ENCODE measurements at regions not wholly inside any gene's neighbourhood (a gene's known extent, or its start where the extent isn't known, plus 50 kb on each side); places are given as distances from the start of the nearest gene placed in this dataset.

DNA sequence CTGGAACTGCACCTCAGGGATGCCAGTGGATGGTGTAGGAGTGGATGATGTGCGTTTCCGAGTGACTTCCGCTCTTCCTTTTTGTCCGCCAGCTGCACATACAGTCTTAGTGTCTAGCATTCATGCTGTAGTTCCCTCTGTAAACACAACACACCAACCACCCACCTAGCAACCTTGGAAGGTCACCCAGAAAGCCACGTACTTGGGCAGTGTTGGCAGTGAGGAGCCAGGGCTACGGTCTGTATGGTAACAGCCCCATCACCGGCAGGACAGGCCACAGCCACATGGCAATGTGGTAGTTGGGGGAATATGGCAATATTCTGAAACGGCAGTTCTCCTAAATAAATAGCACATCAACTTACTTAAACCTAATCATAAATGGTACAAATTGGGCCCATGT is 613.5 kb upstream of the MGMT start:
- no TSS peak for BruUV-seq (replicated peaks)
- Histone ChIP-seq H3K79me2 (ENCODE audit: low read length) (no peaks in the 10 kb centered on the region), H3K36me3 (ENCODE audit: low read depth, low read length) (no peaks in the 10 kb centered on the region)

DNA sequence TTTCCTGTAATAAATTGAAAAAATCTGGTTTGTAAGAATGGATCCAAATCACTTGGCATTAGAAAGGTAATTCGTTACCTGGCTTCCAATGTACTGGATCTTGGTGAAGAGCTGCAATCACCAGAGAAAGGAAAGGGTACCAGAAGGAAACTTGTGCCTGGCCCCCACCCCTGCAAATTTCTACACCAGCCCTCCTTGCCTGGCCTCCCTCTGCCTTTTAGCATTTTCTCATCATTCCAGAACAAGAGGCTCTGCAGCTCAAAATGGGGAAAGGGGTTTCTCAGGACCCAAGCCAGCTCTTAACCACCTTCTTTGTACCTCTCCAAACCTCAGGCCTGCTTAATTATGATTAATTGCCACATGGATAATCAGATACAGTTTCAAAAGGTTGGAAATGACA is 612.8 kb upstream of the MGMT start:
- no peaks in the 10 kb centered on the region for H4K20me1 ChIP-seq (ENCODE audit: low read length)
- H3K9ac ChIP-seq (ENCODE audit: low read length): no peak overlapping the region
- no peak overlapping the region for H3K4me3 ChIP-seq (ENCODE audit: low read length)
- H3K9me2 ChIP-seq (replicated peaks; ENCODE audit: low read length): no peaks in the 10 kb centered on the region
- BruUV-seq (replicated peaks): no TSS peak
- H3K27me3 ChIP-seq (ENCODE audit: low read length): no peaks in the 10 kb centered on the region
- ChIA-PET CTCF (no interaction called here), POLR2A (ENCODE audit: unreplicated experiment) (no interaction called here)
- no peak for DNase-seq
- no peak overlapping the region for H3K4me2 ChIP-seq (ENCODE audit: low read length)
- intact Hi-C loops (cut with micrococcal nuclease): no loop called here
- no peaks in the 10 kb centered on the region for H3K9me3 ChIP-seq (ENCODE audit: low read length)
- no peak for ATAC-seq
- H3K36me3 ChIP-seq (ENCODE audit: low read depth, low read length): no peaks in the 10 kb centered on the region
- no peaks in the 10 kb centered on the region for H3F3A ChIP-seq (ENCODE audit: low read length, unreplicated experiment)
- no peak overlapping the region for H2AFZ ChIP-seq (ENCODE audit: low read length)
- no peak overlapping the region for H3K27ac ChIP-seq (ENCODE audit: low read length)
- H3K79me2 ChIP-seq (ENCODE audit: low read length): no peaks in the 10 kb centered on the region
- H3K4me1 ChIP-seq (ENCODE audit: insufficient read depth, low read length): no peaks in the 10 kb centered on the region
- TF ChIP-seq, protein P1, sequence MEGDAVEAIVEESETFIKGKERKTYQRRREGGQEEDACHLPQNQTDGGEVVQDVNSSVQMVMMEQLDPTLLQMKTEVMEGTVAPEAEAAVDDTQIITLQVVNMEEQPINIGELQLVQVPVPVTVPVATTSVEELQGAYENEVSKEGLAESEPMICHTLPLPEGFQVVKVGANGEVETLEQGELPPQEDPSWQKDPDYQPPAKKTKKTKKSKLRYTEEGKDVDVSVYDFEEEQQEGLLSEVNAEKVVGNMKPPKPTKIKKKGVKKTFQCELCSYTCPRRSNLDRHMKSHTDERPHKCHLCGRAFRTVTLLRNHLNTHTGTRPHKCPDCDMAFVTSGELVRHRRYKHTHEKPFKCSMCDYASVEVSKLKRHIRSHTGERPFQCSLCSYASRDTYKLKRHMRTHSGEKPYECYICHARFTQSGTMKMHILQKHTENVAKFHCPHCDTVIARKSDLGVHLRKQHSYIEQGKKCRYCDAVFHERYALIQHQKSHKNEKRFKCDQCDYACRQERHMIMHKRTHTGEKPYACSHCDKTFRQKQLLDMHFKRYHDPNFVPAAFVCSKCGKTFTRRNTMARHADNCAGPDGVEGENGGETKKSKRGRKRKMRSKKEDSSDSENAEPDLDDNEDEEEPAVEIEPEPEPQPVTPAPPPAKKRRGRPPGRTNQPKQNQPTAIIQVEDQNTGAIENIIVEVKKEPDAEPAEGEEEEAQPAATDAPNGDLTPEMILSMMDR (conservative IDR thresholded peaks at IDR 0.05; ENCODE audit: low read depth, low read length): no peak
- TF ChIP-seq EZH2 (IDR thresholded peaks at IDR 0.05; ENCODE audit: low read length, unreplicated experiment): no peak
- no peak for TF ChIP-seq EZH2phosphoT487 (IDR thresholded peaks at IDR 0.05; ENCODE audit: borderline replicate concordance, low read length)

More for the DNA sequence above, 613.5 kb upstream of the MGMT start:
- Histone ChIP-seq H3K27ac (ENCODE audit: low read length) (no peak overlapping the region), H3K9me2 (replicated peaks; ENCODE audit: low read length) (no peaks in the 10 kb centered on the region), H2AFZ (ENCODE audit: low read length) (no peak overlapping the region), H3K4me2 (ENCODE audit: low read length) (no peak overlapping the region), H3K4me3 (ENCODE audit: low read length) (no peak overlapping the region), H4K20me1 (ENCODE audit: low read length) (no peaks in the 10 kb centered on the region), H3K27me3 (ENCODE audit: low read length) (no peaks in the 10 kb centered on the region), H3K9me3 (ENCODE audit: low read length) (no peaks in the 10 kb centered on the region), H3K4me1 (ENCODE audit: insufficient read depth, low read length) (no peaks in the 10 kb centered on the region), H3K9ac (ENCODE audit: low read length) (no peak overlapping the region), H3F3A (ENCODE audit: low read length, unreplicated experiment) (no peaks in the 10 kb centered on the region)
- ATAC-seq (no peak), DNase-seq (no peak)
- intact Hi-C loops (cut with micrococcal nuclease): no loop called here
- ChIA-PET CTCF (no interaction called here), POLR2A (ENCODE audit: unreplicated experiment) (no interaction called here)
- TF ChIP-seq EZH2phosphoT487 (IDR thresholded peaks at IDR 0.05; ENCODE audit: borderline replicate concordance, low read length) (no peak), EZH2 (IDR thresholded peaks at IDR 0.05; ENCODE audit: low read length, unreplicated experiment) (no peak)
- TF ChIP-seq, protein P1 (conservative IDR thresholded peaks at IDR 0.05; ENCODE audit: low read depth, low read length): no peak

DNA sequence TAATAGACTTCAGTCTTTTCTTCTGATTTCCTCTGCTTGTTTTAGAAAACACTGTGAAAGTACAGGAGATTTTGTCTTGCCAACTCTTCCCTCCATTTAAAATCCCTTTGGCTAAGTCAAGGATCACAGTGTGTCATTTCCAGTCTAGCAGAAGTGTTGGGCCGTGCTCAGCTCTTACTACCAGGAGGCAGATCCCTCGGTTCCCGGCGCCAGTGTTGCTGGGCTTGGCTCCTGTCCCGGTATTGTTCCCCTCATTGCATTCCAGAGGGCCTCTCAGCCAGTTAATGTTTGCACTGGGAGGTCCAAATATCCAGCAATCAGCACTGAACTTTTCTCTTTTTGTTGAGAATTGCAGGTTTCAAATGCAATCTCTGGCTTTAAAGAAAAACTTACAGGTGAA is 612.1 kb upstream of the MGMT start:
- Histone ChIP-seq H3K9ac (ENCODE audit: low read length) (no peak overlapping the region), H3K9me3 (ENCODE audit: low read length) (no peaks in the 10 kb centered on the region), H3K9me2 (replicated peaks; ENCODE audit: low read length) (no peaks in the 10 kb centered on the region), H3F3A (ENCODE audit: low read length, unreplicated experiment) (no peaks in the 10 kb centered on the region), H3K36me3 (ENCODE audit: low read depth, low read length) (no peaks in the 10 kb centered on the region), H2AFZ (ENCODE audit: low read length) (no peak overlapping the region), H3K4me3 (ENCODE audit: low read length) (no peak overlapping the region), H3K4me2 (ENCODE audit: low read length) (no peak overlapping the region), H3K27ac (ENCODE audit: low read length) (no peak overlapping the region), H4K20me1 (ENCODE audit: low read length) (no peaks in the 10 kb centered on the region), H3K27me3 (ENCODE audit: low read length) (no peaks in the 10 kb centered on the region), H3K79me2 (ENCODE audit: low read length) (no peaks in the 10 kb centered on the region), H3K4me1 (ENCODE audit: insufficient read depth, low read length) (no peaks in the 10 kb centered on the region)
- DNase-seq: no peak
- CTCF ChIA-PET: no interaction called here
- BruUV-seq (replicated peaks): no TSS peak
- intact Hi-C loops (cut with micrococcal nuclease): no loop called here
- POLR2A ChIA-PET (ENCODE audit: unreplicated experiment): no interaction called here
- ATAC-seq: no peak
- TF ChIP-seq EZH2phosphoT487 (IDR thresholded peaks at IDR 0.05; ENCODE audit: borderline replicate concordance, low read length) (no peak), EZH2 (IDR thresholded peaks at IDR 0.05; ENCODE audit: low read length, unreplicated experiment) (no peak)
- TF ChIP-seq, protein P1 (conservative IDR thresholded peaks at IDR 0.05; ENCODE audit: low read depth, low read length): no peak

Data from PC-3 (cell line).